Astrocyte of the cerebellum (primary cell): ENCODE measurements at regions not wholly inside any gene's neighbourhood (a gene's known extent, or its start where the extent isn't known, plus 50 kb on each side); places are given as distances from the start of the nearest gene placed in this dataset.
"Not testable (repeated sequence)": the region's sequence is repeated elsewhere in the genome, so short reads cannot be mapped to it uniquely, and the experiment has no call there.

ENCODE experiments used
- DNase-seq: peaks from one replicate; pipeline ENCODE4 v3.0.0-alpha.2; 2011; ENCODE audit warnings: low read depth
- H3K4me3 ChIP-seq: 2 replicates; pipeline ENCODE4 v1.5.1; 2011; ENCODE audit warnings: mild to moderate bottlenecking, low read depth, low read length, moderate library complexity
- in situ Hi-C: cut with HindIII; loops from 2 replicates; pipeline ENCODE4 v1.10.0; 2017; ENCODE audit warnings: low sequenced_read_pairs
- TF ChIP-seq, protein P1 (sequence below): IDR thresholded peaks from 2 replicates; pipeline ENCODE4 v1.5.1; 2012; ENCODE audit warnings: low read length, low read depth, moderate library complexity, mild to moderate bottlenecking; ENCODE audit errors: missing control alignments

DNA sequence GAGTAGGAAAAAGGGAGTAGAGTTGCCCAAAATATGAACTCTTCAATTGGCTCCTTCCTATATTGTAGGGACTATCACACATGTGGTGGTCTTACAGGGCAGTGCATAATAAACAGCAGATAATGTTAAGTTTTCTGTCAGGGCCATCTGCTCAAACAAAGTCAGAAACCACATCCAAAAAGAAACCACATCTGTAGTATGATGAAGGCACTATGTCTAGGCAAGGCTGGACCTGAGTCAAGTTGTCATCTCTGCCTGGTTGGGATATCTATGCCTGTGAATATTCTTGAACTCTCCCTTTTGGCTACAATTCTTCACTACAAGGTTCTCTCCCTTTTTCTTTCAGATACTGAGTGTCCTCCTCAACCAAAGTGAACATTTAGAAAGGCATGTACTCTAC is 109.4 kb upstream of the C1GALT1C1 start:
- no peak overlapping the region for H3K4me3 ChIP-seq
- in situ Hi-C loops: no loop called here
- TF ChIP-seq, protein P1, sequence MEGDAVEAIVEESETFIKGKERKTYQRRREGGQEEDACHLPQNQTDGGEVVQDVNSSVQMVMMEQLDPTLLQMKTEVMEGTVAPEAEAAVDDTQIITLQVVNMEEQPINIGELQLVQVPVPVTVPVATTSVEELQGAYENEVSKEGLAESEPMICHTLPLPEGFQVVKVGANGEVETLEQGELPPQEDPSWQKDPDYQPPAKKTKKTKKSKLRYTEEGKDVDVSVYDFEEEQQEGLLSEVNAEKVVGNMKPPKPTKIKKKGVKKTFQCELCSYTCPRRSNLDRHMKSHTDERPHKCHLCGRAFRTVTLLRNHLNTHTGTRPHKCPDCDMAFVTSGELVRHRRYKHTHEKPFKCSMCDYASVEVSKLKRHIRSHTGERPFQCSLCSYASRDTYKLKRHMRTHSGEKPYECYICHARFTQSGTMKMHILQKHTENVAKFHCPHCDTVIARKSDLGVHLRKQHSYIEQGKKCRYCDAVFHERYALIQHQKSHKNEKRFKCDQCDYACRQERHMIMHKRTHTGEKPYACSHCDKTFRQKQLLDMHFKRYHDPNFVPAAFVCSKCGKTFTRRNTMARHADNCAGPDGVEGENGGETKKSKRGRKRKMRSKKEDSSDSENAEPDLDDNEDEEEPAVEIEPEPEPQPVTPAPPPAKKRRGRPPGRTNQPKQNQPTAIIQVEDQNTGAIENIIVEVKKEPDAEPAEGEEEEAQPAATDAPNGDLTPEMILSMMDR: no peak
- no peak for DNase-seq

DNA sequence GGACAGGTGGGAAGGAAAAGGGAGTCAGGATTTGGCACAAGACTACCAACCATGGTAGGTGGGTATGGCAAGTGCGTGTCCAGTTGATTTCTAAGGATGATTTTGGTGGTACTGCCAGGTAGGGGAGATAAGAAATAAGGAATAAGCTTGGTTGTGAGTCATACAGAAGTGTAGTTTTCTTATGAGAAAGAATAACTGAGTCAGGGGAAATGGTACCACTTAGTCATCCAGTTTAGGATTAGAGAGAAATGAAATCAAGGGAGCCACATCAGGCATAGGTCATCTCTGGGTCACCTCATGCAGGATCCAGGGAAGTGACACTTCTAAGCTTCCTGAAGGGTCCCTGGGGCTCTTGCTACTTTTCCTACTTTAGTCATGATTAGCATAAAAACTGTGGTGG is 107.1 kb upstream of the C1GALT1C1 start:
- in situ Hi-C loops: no loop called here
- DNase-seq: no peak

DNA sequence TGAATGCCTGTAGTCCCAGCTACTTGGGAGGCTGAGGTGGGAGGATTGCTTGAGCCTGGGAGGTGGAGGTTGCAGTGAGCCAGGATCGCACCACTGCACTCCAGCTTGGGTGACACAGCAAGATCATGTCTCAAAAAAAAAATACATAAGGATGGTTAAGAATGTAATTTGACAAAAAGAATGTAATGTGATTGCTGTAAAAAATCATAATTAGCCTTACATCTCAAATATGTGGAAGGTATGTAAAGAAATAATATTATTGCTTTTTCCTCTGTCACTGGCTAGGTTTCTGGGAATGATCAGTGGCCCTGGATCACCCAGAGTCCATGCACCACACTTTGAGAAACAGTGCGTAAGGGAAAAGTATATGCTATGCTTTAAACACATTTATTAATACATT is 106.1 kb upstream of the C1GALT1C1 start:
- in situ Hi-C loops: no loop called here
- no peak overlapping the region for H3K4me3 ChIP-seq
- TF ChIP-seq, protein P1: no peak
- DNase-seq: no peak

More for the DNA sequence above, 107.1 kb upstream of the C1GALT1C1 start:
- TF ChIP-seq, protein P1: no peak
- H3K4me3 ChIP-seq: no peak overlapping the region

DNA sequence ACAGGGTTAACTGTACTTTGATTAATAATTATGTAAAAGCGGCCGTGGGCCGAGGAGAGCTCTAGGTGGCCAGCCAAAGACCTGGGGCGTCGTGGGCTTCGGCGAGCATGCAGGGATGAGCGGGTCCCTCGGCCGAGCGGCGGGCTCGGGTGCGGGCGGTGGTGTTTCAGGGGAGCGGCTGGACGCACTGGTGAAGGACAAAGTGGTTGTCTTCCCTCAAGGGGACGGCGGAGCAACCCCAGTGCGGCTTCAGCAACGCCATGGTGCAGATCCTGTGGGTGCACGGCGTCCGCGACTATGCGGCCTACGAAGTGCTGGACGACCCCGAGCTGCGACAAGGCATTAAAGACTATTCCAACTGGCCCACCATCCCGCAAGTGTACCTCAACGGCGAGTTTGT is 103.0 kb upstream of the C1GALT1C1 start:
- TF ChIP-seq, protein P1: no peak
- in situ Hi-C loops: no loop called here
- DNase-seq: no peak
- H3K4me3 ChIP-seq: no peak overlapping the region

DNA sequence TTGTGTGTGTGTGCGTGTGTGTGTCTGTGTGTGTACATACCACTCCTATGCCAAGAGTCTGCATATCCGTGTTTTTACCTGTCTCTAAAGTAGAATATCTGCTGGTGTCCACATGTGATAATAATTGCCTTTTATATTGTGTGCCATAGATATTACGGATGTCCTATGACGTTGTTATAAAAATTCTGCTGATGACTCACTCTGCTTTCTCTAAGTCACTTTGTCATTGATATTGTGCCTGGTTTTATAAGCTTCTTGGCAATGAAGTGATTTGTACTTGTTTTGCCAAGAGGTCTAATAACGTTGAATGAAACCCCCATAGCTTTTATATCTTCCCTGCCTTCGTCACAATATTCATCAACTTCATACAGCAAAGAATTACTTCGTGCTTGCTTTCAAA is 102.6 kb upstream of the C1GALT1C1 start:
- no peak for DNase-seq
- in situ Hi-C loops: no loop called here
- H3K4me3 ChIP-seq: no peak overlapping the region
- TF ChIP-seq, protein P1: no peak

DNA sequence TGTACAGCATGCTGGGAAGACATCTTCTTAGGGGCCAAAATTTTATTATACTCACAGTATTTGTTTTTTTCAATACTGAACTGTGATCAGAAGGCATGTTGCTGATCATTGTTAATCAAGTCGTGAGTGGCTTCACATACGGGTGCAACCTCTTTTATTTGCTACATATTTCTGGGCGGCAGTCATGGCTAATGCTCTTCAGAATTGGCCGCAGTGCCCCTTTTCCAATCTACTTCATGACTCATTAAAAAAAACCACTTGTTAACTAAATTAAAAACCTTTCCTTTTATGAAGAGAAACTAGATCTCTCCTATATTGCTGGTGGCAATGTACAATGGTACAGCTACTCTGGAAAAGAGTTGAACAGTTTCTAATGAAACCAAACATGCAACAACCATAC is 101.5 kb upstream of the C1GALT1C1 start:
- DNase-seq: no peak
- TF ChIP-seq, protein P1: no peak

DNA sequence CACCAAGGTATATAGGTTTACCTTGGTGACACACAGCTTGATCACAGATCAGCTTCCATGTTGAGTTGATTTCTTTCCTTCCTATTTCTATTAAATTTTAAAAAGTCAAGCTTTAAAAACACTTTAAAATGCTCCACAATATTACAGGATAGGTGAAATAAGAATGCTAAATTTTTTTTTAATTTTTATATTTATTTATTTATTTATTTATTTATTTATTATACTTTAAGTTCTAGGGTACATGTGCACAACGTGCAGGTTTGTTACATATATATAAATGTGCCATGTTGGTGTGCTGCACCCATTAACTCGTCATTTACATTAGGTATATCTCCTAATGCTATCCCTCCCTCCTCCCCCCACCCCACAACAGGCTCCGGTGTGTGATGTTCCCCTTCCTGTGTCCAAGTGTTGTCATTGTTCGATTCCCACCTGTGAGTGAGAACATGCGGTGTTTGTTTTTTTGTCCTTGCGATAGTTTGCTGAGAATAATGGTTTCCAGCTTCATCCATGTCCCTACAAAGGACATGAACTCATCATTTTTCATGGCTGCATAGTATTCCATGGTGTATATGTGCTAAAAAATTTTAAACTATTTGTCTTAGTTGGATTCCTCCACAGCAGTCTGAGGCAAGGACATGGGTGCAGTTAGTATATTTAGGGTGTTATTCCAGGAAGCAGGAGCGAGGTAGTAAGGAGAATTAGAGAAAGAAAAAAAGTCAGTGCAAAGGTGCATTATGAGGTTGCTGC is 99.8 kb upstream of the C1GALT1C1 start:
- in situ Hi-C loops, H3K4me3 ChIP-seq, DNase-seq: not testable (repeated sequence)

More for the DNA sequence above, 101.5 kb upstream of the C1GALT1C1 start:
- in situ Hi-C loops: no loop called here
- H3K4me3 ChIP-seq: no peak overlapping the region
